ENCODE measurements at regions not wholly inside any gene's neighbourhood (a gene's known extent, or its start where the extent isn't known, plus 50 kb on each side); places are given as distances from the start of the nearest gene placed in this dataset.

- TF ChIP-seq SREBF2 (IDR thresholded peaks at IDR 0.05; ENCODE audit: low read length): no peak
- no peak for TF ChIP-seq PML (IDR thresholded peaks at IDR 0.05; ENCODE audit: low read length)
- no peak for TF ChIP-seq MXI1 (IDR thresholded peaks at IDR 0.05; ENCODE audit: low read depth, low read length)
- no peak for TF ChIP-seq DPF2 (IDR thresholded peaks at IDR 0.05)
Observed at GRCh38 chr6:118746145-118746824, 94.9 kb upstream of the CEP85L start.

Measured in GM12878 (cell line).